Astrocyte of the cerebellum (primary cell): ENCODE measurements at regions not wholly inside any gene's neighbourhood (a gene's known extent, or its start where the extent isn't known, plus 50 kb on each side); places are given as distances from the start of the nearest gene placed in this dataset.

Experiments
- DNase-seq: peaks from one replicate; pipeline ENCODE4 v3.0.0-alpha.2; 2011; ENCODE audit warnings: low read depth
- H3K4me3 ChIP-seq: 2 replicates; pipeline ENCODE4 v1.5.1; 2011; ENCODE audit warnings: mild to moderate bottlenecking, low read depth, low read length, moderate library complexity
- in situ Hi-C: cut with HindIII; loops from 2 replicates; pipeline ENCODE4 v1.10.0; 2017; ENCODE audit warnings: low sequenced_read_pairs
- TF ChIP-seq, protein P1 (sequence below): IDR thresholded peaks from 2 replicates; pipeline ENCODE4 v1.5.1; 2012; ENCODE audit warnings: low read length, low read depth, moderate library complexity, mild to moderate bottlenecking; ENCODE audit errors: missing control alignments

DNA sequence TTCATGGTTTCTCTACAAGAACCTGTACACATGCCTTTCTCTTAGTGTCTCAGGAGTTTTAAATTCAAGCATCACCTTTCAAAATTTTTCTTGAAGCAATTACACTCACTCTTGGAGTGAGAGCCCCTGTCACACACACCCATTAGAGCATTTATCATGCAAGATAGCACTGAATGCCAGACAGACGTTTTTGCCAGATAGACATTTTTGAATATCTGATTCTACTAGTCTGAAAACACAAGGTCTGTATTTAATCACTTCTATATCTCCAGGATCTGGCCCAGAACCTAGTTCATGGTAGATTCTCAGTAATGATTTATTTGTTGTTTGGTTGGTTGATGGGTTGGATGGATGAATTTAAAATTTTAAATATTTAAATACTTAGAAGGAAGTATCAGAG is 60.9 kb upstream of the PDE1C start:
- in situ Hi-C loops = no loop called here
- no peak overlapping the region for H3K4me3 ChIP-seq
- TF ChIP-seq, protein P1, sequence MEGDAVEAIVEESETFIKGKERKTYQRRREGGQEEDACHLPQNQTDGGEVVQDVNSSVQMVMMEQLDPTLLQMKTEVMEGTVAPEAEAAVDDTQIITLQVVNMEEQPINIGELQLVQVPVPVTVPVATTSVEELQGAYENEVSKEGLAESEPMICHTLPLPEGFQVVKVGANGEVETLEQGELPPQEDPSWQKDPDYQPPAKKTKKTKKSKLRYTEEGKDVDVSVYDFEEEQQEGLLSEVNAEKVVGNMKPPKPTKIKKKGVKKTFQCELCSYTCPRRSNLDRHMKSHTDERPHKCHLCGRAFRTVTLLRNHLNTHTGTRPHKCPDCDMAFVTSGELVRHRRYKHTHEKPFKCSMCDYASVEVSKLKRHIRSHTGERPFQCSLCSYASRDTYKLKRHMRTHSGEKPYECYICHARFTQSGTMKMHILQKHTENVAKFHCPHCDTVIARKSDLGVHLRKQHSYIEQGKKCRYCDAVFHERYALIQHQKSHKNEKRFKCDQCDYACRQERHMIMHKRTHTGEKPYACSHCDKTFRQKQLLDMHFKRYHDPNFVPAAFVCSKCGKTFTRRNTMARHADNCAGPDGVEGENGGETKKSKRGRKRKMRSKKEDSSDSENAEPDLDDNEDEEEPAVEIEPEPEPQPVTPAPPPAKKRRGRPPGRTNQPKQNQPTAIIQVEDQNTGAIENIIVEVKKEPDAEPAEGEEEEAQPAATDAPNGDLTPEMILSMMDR = no peak
- DNase-seq = no peak

DNA sequence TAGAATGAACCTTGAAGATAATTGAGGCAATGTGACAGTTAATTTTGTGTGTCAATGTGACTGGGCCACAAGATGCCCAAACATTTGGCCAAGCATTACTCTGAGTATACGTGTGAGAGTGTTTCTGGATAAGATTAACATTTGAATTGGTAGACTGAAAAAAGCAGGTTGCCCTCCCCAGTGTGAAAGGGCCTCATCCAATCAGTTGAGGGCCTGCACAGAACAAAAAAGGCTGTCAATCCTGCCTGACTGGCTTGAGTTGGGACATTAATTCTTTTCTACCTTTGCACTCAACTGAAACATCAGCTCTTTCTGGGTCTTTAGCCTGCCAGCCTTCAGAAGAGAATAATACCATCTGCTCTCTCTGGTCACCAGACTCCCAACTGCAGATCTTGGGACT is 56.6 kb upstream of the PDE1C start:
- in situ Hi-C loops = no loop called here
- TF ChIP-seq, protein P1 = no peak
- DNase-seq = no peak
- no peak overlapping the region for H3K4me3 ChIP-seq
